ENCODE measurements at regions not wholly inside any gene's neighbourhood (a gene's known extent, or its start where the extent isn't known, plus 50 kb on each side); places are given as distances from the start of the nearest gene placed in this dataset.

- no peak for TF ChIP-seq CTCF (IDR thresholded peaks at IDR 0.05)
- no peak for TF ChIP-seq EZH2 (IDR thresholded peaks at IDR 0.05; ENCODE audit: borderline replicate concordance, insufficient read depth, low read depth, low read length, poor library complexity, severe bottlenecking)
Measured at GRCh38 chr7:86164827-86165226, 478.9 kb upstream of the GRM3 start.
